Gastrocnemius medialis (tissue), 4 donors: ENCODE measurements at regions not wholly inside any gene's neighbourhood (a gene's known extent, or its start where the extent isn't known, plus 50 kb on each side); places are given as distances from the start of the nearest gene placed in this dataset.

Experiments
- ATAC-seq, 2 donors: fragments of 150-250 bp; one replicate each; pipeline ENCODE4 v1.9.1; 2016
- DNase-seq, 2 donors: peaks; one replicate each; pipeline ENCODE4 v3.0.0-alpha.2; 2019
- H3K27ac ChIP-seq, 4 donors: fragments of 200-600 bp; sonication (generic); 1 replicate in 1 of 4; 2 replicates in 3 of 4; pipeline ENCODE4 v1.5.1; 2016 to 2018; ENCODE audit warnings: mild to moderate bottlenecking in 2 of 4, moderate library complexity in 1 of 4
- H3K27me3 ChIP-seq, 3 donors: fragments of 200-600 bp; sonication (generic) in 2 of 3; 1 replicate in 1 of 3; 2 replicates in 2 of 3; pipeline versions ENCODE4 v1.5.1 to v1.6.0; 2016 to 2019; ENCODE audit warnings: mild to moderate bottlenecking in 1 of 3, moderate library complexity in 1 of 3
- H3K36me3 ChIP-seq, 2 donors: fragments of 200-600 bp; sonication (generic) in 1 of 2; one replicate each; pipeline ENCODE4 v1.5.1; 2017 to 2018
- H3K4me1 ChIP-seq, 2 donors: fragments of 200-600 bp; sonication (generic) in 1 of 2; one replicate each; pipeline ENCODE4 v1.5.1; 2016 to 2017; ENCODE audit warnings: mild to moderate bottlenecking in 2 of 2
- H3K4me3 ChIP-seq, 4 donors: fragments of 200-600 bp; sonication (generic) in 3 of 4; 1 replicate in 1 of 4; 2 replicates in 3 of 4; pipeline ENCODE4 v1.5.1; 2016 to 2019; ENCODE audit warnings: mild to moderate bottlenecking in 2 of 4
- H3K9me3 ChIP-seq, 3 donors: fragments of 200-600 bp; sonication (generic) in 2 of 3; 1 replicate in 1 of 3; 2 replicates in 2 of 3; pipeline ENCODE4 v1.5.1; 2016 to 2019
- POLR2A ChIP-seq, 2 donors: fragments of 450-650 bp; IDR thresholded peaks; one replicate each; pipeline ENCODE4 v1.6.1; 2017; ENCODE audit warnings: antibody characterized with exemption in 2 of 2, mild to moderate bottlenecking in 2 of 2, moderate library complexity in 2 of 2
- in situ Hi-C, 4 donors: fragments of 200-750 bp; cut with MboI; loops; one replicate each; pipeline versions ENCODE4 v1.15.0 to v1.8.0; 2017; ENCODE audit warnings: low sequenced_read_pairs in 4 of 4
- intact Hi-C: fragments of 100-400 bp; cut with DNase I; formaldehyde crosslinking; loops from one replicate; pipeline ENCODE4 v1.15.1; 2023; ENCODE audit warnings: low total_unique reads
- TF ChIP-seq, protein P1 (sequence below), 5 experiments: fragments of 450-650 bp in 3 of 5; fragments of 200-600 bp in 2 of 5; sonication (generic) in 2 of 5; IDR thresholded peaks in 4 of 5; conservative IDR thresholded peaks in 1 of 5; 1 replicate in 4 of 5; 2 replicates in 1 of 5; pipeline ENCODE4 v1.5.1; 2016 to 2019; ENCODE audit warnings: antibody characterized with exemption in 5 of 5, mild to moderate bottlenecking in 3 of 5, moderate library complexity in 3 of 5

DNA sequence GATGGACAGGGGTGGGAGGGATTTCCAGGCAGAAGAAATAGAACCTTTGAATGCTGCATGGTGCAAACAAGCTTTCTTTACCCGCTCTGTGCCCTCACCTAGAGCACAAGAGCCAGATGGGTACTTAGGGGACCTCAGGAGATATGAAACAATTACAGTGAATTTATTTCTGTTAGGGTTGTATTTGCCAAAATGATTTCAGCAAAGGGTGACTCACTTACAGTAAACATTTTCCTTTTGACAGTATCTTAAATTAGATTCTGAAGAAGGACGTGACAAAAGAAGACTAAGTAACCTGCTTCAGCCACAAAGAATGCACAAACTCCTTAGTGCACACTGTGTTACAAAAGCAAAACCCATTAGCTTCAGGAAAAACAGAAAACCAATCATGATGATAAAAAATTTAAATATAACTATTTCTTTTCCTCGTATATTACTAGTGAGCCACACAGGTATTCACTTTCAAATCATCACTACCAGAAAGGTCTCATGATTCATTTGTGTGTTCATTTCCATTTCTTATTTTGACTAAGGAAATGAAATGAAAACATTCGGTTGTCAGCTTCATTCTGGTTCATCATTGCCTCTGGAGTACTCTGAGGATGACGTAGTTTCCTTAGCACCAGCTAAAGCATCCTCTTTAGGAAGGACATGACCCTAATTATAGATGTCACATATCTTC, 158.8 kb downstream of the NHLRC3 start:
- H3K4me3 ChIP-seq: no peak overlapping the region
- no peaks in the 10 kb centered on the region for H3K36me3 ChIP-seq
- DNase-seq (no peak), ATAC-seq (no peak)
- TF ChIP-seq, protein P1, sequence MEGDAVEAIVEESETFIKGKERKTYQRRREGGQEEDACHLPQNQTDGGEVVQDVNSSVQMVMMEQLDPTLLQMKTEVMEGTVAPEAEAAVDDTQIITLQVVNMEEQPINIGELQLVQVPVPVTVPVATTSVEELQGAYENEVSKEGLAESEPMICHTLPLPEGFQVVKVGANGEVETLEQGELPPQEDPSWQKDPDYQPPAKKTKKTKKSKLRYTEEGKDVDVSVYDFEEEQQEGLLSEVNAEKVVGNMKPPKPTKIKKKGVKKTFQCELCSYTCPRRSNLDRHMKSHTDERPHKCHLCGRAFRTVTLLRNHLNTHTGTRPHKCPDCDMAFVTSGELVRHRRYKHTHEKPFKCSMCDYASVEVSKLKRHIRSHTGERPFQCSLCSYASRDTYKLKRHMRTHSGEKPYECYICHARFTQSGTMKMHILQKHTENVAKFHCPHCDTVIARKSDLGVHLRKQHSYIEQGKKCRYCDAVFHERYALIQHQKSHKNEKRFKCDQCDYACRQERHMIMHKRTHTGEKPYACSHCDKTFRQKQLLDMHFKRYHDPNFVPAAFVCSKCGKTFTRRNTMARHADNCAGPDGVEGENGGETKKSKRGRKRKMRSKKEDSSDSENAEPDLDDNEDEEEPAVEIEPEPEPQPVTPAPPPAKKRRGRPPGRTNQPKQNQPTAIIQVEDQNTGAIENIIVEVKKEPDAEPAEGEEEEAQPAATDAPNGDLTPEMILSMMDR (IDR thresholded peaks at IDR 0.05 in 4 of 5, conservative IDR thresholded peaks at IDR 0.05 in 1 of 5): no peak
- TF ChIP-seq POLR2A (IDR thresholded peaks at IDR 0.05): no peak
- no peak overlapping the region for H3K27ac ChIP-seq
- in situ Hi-C loops (no loop called here), intact Hi-C loops (no loop called here)
- H3K27me3 ChIP-seq: no peaks in the 10 kb centered on the region
- no peaks in the 10 kb centered on the region for H3K9me3 ChIP-seq
- H3K4me1 ChIP-seq: peaks cover 0 to 8% of the 10 kb centered on the region in 2 donors

DNA sequence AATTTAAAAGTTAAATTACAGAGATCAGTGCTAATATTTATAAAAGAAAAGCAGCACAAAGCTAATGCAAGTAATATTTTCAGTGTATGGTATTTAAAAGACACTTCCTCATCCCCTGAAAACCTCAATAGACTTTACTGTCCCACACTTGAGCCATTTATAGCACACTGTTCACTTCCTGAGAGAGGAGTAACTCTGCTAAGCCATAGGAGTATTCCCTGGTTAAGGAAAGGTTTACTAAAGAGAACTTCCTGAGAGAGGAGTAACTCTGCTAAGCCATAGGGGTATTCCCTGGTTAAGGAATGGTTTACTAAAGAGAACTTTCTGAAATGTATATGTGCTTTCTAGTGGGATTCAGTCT, 159.4 kb downstream of the NHLRC3 start:
- Histone ChIP-seq H3K4me1 (peaks cover 0 to 8% of the 10 kb centered on the region in 2 donors), H3K4me3 (no peak overlapping the region), H3K27me3 (no peaks in the 10 kb centered on the region), H3K36me3 (no peaks in the 10 kb centered on the region), H3K27ac (no peak overlapping the region), H3K9me3 (no peaks in the 10 kb centered on the region)
- ATAC-seq (no peak), DNase-seq (no peak)
- TF ChIP-seq POLR2A (IDR thresholded peaks at IDR 0.05): no peak
- TF ChIP-seq, protein P1 (IDR thresholded peaks at IDR 0.05 in 4 of 5, conservative IDR thresholded peaks at IDR 0.05 in 1 of 5): no peak
- intact Hi-C loops: no loop called here
- in situ Hi-C loops: no loop called here

DNA sequence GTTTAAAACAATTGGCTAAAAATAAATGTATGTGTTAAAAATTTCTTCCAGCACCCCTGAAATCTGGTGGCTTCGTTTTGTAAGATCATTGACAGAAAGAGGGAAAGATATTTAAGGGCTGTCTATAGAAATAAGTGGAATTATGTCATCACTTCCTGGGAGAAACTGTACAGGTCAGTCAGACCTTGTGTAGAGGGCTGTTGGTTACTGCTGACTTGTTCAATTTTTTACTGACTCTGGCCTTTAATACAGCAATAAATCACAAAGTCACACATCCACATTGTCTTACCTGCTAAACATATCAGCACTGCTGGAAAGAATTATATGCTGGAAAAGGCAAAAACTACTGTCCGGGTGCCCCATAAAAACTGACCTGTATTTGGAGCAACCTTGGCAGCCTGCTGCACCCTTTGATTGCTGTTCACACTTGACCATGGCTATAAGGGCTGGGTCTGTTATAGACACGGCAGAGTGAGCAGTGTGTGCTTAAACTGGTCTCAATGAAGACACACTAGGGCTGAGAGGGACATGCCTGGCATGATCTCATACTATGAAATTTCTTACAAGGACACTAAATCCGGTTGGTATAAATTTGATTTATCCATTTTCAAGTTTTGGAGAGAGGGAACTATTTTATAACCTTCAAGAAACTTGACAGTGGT, 162.1 kb downstream of the NHLRC3 start:
- Histone ChIP-seq H3K27ac (peak overlapping the region in 1 of 4 donors; percentile 15), H3K27me3 (no peaks in the 10 kb centered on the region), H3K9me3 (no peaks in the 10 kb centered on the region), H3K4me3 (no peak overlapping the region), H3K36me3 (no peaks in the 10 kb centered on the region), H3K4me1 (peaks cover 0 to 8% of the 10 kb centered on the region in 2 donors)
- TF ChIP-seq, protein P1 (IDR thresholded peaks at IDR 0.05 in 4 of 5, conservative IDR thresholded peaks at IDR 0.05 in 1 of 5): no peak
- no peak for TF ChIP-seq POLR2A (IDR thresholded peaks at IDR 0.05)
- no peak for ATAC-seq
- DNase-seq: no peak
- intact Hi-C loops (no loop called here), in situ Hi-C loops (no loop called here)

DNA sequence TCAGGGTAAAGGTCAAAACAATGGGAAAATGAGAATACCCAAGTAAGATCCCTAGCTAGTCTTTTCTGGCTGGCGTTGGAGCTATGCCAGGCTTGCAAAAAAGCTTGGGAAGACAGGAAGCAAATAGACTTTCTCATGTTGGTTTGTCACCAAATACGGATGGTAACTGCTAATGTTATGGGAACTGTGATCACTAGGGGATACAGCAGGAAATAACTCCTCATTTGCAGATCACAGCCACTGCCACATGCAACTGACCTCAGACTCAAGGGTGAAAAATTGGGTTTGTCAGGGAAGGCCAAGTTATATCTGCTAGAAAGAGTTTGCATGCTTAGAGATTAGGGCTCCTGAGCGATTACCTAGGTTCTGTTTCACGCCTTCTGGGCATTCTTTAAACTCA, 162.9 kb downstream of the NHLRC3 start:
- TF ChIP-seq, protein P1 (IDR thresholded peaks at IDR 0.05 in 4 of 5, conservative IDR thresholded peaks at IDR 0.05 in 1 of 5): no peak
- TF ChIP-seq POLR2A (IDR thresholded peaks at IDR 0.05): no peak
- Histone ChIP-seq H3K36me3 (no peaks in the 10 kb centered on the region), H3K27me3 (no peaks in the 10 kb centered on the region), H3K27ac (peak overlapping the region in 1 of 4 donors; percentile 15), H3K9me3 (no peaks in the 10 kb centered on the region), H3K4me3 (no peak overlapping the region), H3K4me1 (peaks cover 0 to 8% of the 10 kb centered on the region in 2 donors)
- in situ Hi-C loops: no loop called here
- ATAC-seq: no peak
- no peak for DNase-seq
- intact Hi-C loops: no loop called here
